Omental fat pad (tissue), 3 donors: ENCODE measurements at regions not wholly inside any gene's neighbourhood (a gene's known extent, or its start where the extent isn't known, plus 50 kb on each side); places are given as distances from the start of the nearest gene placed in this dataset.

Source experiments
- ATAC-seq: fragments of 150-250 bp; one replicate; pipeline ENCODE4 v1.9.1; 2016; ENCODE audit warnings: mild to moderate bottlenecking, moderate library complexity; ENCODE audit not compliant: low FRiP score
- DNase-seq: peaks from one replicate; pipeline ENCODE4 v3.0.0-alpha.2; 2019; ENCODE audit warnings: low spot score
- CTCF ChIP-seq, 3 donors: fragments of 450-650 bp; IDR thresholded peaks; one replicate each; pipeline ENCODE4 v1.5.1; 2016 to 2017; ENCODE audit warnings: antibody characterized with exemption in 3 of 3, mild to moderate bottlenecking in 3 of 3, moderate library complexity in 2 of 3

DNA sequence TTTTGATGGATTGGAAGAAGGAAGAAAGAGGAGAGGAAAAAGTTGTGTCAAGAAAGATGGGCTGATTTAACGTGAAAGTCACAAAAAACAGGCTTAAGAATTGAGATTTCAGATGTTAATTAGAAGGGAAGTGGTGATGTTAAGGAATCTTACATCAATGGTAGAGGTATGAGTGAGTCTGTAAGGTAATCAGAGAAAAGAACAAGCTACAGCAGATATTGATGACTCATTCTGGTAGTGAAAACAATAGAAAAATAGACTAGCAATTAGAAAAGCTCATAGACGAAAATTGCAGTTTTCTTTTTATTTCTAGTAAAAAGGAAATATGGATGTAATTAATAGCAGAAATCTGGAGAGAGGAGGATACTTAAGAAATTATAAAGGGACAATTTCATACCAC, 559.6 kb downstream of the MCTP2 start:
- DNase-seq (no peak), ATAC-seq (no peak)
- no peak for TF ChIP-seq CTCF (IDR thresholded peaks at IDR 0.05)

DNA sequence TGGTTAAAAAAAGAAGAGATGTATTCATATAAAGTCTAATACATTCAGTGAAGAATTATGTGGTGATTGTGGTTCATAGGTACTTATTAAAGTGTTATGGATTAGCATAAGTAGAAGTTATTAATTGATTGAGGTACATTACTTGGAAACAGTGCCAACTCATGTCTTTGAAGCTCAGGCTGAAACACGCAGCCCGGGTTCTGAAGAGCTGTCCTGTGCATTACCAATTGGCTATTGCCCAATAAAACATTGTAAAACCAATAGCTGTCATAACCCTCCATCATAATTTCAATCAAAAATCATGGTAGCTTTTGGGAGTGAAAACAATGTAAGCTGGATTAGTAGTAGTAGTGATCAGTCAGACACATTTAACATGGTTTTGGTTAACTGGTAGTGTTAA, 560.1 kb downstream of the MCTP2 start:
- no peak for DNase-seq
- no peak for ATAC-seq
- no peak for TF ChIP-seq CTCF (IDR thresholded peaks at IDR 0.05)

GRCh38 chr15:94792196-94792595, 560.8 kb downstream of the MCTP2 start:
- DNase-seq (no peak), ATAC-seq (no peak)
- no peak for TF ChIP-seq CTCF (IDR thresholded peaks at IDR 0.05)

DNA sequence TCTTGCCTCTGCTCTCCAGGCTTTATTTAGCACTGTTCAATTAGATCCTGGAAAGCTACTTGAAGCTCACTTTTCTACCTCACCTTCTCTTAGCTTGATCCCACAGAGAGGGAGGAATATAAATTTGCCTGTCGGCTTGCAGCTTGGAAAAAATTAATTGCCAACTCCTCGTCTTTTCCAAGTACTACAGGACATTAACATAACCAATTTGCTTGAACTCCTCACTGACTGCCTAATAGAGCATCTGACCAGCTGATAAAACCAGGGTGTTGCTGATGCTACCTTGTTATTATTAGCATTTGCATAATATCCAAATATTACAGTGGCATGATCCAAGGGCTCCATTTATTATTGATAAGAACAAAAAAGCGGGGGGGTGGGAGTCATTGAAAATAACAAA, 561.8 kb downstream of the MCTP2 start:
- no peak for TF ChIP-seq CTCF (IDR thresholded peaks at IDR 0.05)
- no peak for ATAC-seq
- no peak for DNase-seq

- ATAC-seq = no peak
- DNase-seq = no peak
- TF ChIP-seq CTCF (IDR thresholded peaks at IDR 0.05) = no peak
These were observed 562.3 kb downstream of the MCTP2 start for GRCh38 chr15:94793641-94794040.

DNA sequence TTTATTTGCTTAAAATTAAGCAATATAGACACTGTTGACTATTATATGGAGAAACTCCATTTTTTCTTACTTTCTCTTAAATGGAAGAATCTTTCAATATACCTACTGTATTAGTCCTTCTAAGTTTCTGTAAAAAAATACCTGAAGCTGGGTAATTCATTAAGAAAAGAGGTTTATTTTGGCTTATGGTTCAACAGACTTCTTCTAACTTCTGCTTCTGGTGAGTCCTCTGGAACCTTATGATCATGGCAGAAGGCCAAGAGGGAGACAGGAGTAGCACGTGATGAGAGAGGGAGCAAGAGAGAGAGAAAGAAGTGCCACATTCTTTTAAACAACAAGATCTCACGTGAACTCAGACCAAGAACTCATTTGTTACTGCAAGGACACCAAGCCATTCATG, 573.3 kb downstream of the MCTP2 start:
- ATAC-seq (no peak), DNase-seq (no peak)
- TF ChIP-seq CTCF (IDR thresholded peaks at IDR 0.05) = no peak

DNA sequence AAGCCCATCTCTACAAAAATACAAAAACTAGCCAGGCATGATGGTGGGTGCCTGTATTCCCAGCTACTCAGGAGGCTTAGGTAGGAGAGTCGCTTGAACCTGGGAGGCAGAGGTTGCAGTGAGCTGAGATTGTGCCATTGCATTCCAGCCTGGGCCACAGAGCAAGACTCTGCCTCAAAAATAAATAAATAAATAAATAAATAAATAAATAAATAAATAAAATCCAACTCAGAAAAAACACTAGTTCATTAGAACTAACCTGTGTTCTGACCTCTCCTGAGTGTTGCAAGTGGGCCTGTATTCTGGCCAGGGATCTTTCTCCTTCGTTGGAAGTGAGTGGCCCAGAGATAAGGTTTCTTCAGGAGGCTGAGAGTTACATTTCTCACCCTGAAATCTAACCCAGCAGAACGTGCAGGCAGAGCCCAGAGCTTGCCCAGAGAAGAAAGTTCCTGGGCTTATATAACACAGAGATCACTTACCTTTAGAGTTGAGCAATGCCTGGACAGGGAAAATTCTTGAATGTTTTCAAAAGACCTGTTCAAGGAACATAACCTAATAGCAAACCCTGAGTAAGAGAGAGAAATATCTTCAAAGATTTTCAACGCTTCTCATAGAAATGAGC, 583.9 kb downstream of the MCTP2 start:
- ATAC-seq (no peak), DNase-seq (no peak)
- no peak for TF ChIP-seq CTCF (IDR thresholded peaks at IDR 0.05)
